Parathyroid adenoma (tissue), 2 donors: ENCODE measurements at regions not wholly inside any gene's neighbourhood (a gene's known extent, or its start where the extent isn't known, plus 50 kb on each side); places are given as distances from the start of the nearest gene placed in this dataset.

Experiments
- H2AFZ ChIP-seq: fragments of 300-600 bp; sonication (generic); one replicate; pipeline ENCODE4 v1.7.0; 2017; ENCODE audit warnings: antibody characterized with exemption, mild to moderate bottlenecking
- H3K27ac ChIP-seq: fragments of 300-600 bp; sonication (generic); one replicate; pipeline ENCODE4 v1.7.0; 2017
- H3K27me3 ChIP-seq: fragments of 300-600 bp; sonication (generic); one replicate; pipeline ENCODE4 v1.7.0; 2017; ENCODE audit warnings: low read length; ENCODE audit not compliant: control insufficient read depth, insufficient read depth
- H3K36me3 ChIP-seq: fragments of 300-600 bp; sonication (generic); one replicate; pipeline ENCODE4 v1.7.0; 2017; ENCODE audit warnings: low read length; ENCODE audit not compliant: control insufficient read depth, insufficient read depth
- H3K4me1 ChIP-seq: fragments of 300-600 bp; sonication (generic); one replicate; pipeline ENCODE4 v1.7.0; 2017; ENCODE audit warnings: control low read depth
- H3K4me2 ChIP-seq: fragments of 300-600 bp; sonication (generic); one replicate; pipeline ENCODE4 v1.7.0; 2017; ENCODE audit warnings: low read length
- H3K4me3 ChIP-seq: fragments of 300-600 bp; sonication (generic); one replicate; pipeline ENCODE4 v1.7.0; 2017; ENCODE audit warnings: low read depth, low read length
- H3K79me2 ChIP-seq: fragments of 300-600 bp; sonication (generic); one replicate; pipeline ENCODE4 v1.7.0; 2017; ENCODE audit warnings: control low read depth
- H3K9ac ChIP-seq: fragments of 300-600 bp; sonication (generic); one replicate; pipeline ENCODE4 v1.7.0; 2017; ENCODE audit warnings: mild to moderate bottlenecking
- H3K9me3 ChIP-seq: fragments of 300-600 bp; sonication (generic); one replicate; pipeline ENCODE4 v1.7.0; 2017; ENCODE audit warnings: low read length; ENCODE audit not compliant: control insufficient read depth
- TF ChIP-seq, protein P1 (sequence below): fragments of 300-600 bp; sonication (generic); IDR thresholded peaks from one replicate; pipeline ENCODE4 v1.7.0; 2017; ENCODE audit warnings: antibody characterized with exemption, mild to moderate bottlenecking
- donor health status: primary hyperparathyroidism.

GRCh38 chr4:125104616-125105015 is 210.1 kb upstream of the FAT4 start:
- no peaks in the 10 kb centered on the region for H3K36me3 ChIP-seq
- H3K4me3 ChIP-seq = no peak overlapping the region
- no peaks in the 10 kb centered on the region for H3K27me3 ChIP-seq
- H3K4me1 ChIP-seq = no peaks in the 10 kb centered on the region
- H2AFZ ChIP-seq = no peak overlapping the region
- H3K27ac ChIP-seq = no peak overlapping the region
- no peak overlapping the region for H3K4me2 ChIP-seq
- no peaks in the 10 kb centered on the region for H3K9me3 ChIP-seq
- no peak overlapping the region for H3K9ac ChIP-seq
- H3K79me2 ChIP-seq = no peaks in the 10 kb centered on the region
- TF ChIP-seq, protein P1, sequence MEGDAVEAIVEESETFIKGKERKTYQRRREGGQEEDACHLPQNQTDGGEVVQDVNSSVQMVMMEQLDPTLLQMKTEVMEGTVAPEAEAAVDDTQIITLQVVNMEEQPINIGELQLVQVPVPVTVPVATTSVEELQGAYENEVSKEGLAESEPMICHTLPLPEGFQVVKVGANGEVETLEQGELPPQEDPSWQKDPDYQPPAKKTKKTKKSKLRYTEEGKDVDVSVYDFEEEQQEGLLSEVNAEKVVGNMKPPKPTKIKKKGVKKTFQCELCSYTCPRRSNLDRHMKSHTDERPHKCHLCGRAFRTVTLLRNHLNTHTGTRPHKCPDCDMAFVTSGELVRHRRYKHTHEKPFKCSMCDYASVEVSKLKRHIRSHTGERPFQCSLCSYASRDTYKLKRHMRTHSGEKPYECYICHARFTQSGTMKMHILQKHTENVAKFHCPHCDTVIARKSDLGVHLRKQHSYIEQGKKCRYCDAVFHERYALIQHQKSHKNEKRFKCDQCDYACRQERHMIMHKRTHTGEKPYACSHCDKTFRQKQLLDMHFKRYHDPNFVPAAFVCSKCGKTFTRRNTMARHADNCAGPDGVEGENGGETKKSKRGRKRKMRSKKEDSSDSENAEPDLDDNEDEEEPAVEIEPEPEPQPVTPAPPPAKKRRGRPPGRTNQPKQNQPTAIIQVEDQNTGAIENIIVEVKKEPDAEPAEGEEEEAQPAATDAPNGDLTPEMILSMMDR = no peak

GRCh38 chr4:125101719-125102118 is 213.0 kb upstream of the FAT4 start:
- Histone ChIP-seq H3K4me3 (no peak overlapping the region), H3K36me3 (no peaks in the 10 kb centered on the region), H3K79me2 (no peaks in the 10 kb centered on the region), H3K9ac (no peak overlapping the region), H2AFZ (no peak overlapping the region), H3K9me3 (no peaks in the 10 kb centered on the region), H3K27ac (no peak overlapping the region), H3K4me2 (no peak overlapping the region), H3K4me1 (no peaks in the 10 kb centered on the region), H3K27me3 (no peaks in the 10 kb centered on the region)
- TF ChIP-seq, protein P1 = no peak

GRCh38 chr4:125097729-125098128 is 217.0 kb upstream of the FAT4 start:
- H3K9ac ChIP-seq = no peak overlapping the region
- no peak overlapping the region for H3K4me2 ChIP-seq
- H3K9me3 ChIP-seq = no peaks in the 10 kb centered on the region
- no peak overlapping the region for H2AFZ ChIP-seq
- H3K79me2 ChIP-seq = no peaks in the 10 kb centered on the region
- TF ChIP-seq, protein P1 = no peak
- H3K36me3 ChIP-seq = no peaks in the 10 kb centered on the region
- H3K27me3 ChIP-seq = no peaks in the 10 kb centered on the region
- H3K4me1 ChIP-seq = no peaks in the 10 kb centered on the region
- H3K4me3 ChIP-seq = no peak overlapping the region
- H3K27ac ChIP-seq = no peak overlapping the region

DNA sequence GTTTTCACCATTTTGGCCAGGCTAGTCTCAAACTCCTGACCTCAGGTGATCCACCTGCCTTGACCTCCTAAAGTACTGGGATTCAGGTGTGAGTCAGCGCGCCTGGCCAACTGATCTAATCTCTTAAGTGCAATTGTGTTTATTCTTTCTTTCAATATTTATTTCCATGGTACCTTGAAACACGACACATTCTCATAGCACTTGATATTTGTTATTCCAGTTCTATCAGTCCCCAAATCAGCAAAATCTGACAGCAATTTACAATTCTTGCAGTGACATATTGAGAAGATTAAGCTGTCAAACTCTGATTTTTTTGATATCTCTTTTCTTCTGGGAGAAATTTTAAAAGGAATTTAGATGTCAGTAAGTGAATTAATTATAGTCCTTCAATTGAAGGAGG is 218.1 kb upstream of the FAT4 start:
- no peaks in the 10 kb centered on the region for H3K9me3 ChIP-seq
- TF ChIP-seq, protein P1 = no peak
- no peak overlapping the region for H3K9ac ChIP-seq
- no peak overlapping the region for H2AFZ ChIP-seq
- H3K4me3 ChIP-seq = no peak overlapping the region
- no peak overlapping the region for H3K27ac ChIP-seq
- no peaks in the 10 kb centered on the region for H3K36me3 ChIP-seq
- no peaks in the 10 kb centered on the region for H3K4me1 ChIP-seq
- H3K27me3 ChIP-seq = no peaks in the 10 kb centered on the region
- H3K4me2 ChIP-seq = no peak overlapping the region
- no peaks in the 10 kb centered on the region for H3K79me2 ChIP-seq

DNA sequence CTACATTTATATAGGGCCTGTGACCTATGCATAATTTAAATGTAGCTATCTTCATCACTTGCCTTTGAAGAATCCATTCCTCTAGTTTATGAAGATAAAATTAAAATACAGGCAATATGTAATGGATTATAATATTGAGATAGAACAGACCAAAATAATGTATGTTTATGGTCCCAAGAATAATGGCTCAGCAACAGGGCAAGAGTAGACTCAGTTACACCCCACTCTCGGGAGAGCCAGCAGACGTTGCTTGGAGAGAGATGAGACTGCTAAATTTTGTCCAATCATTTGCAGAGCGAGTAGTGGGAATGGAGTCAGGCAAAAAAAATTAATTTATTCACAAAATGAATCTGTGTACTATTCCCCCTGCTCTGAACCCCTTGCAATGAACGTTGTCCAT is 223.2 kb upstream of the FAT4 start:
- no peak overlapping the region for H3K27ac ChIP-seq
- TF ChIP-seq, protein P1 = no peak
- no peaks in the 10 kb centered on the region for H3K27me3 ChIP-seq
- no peak overlapping the region for H3K4me2 ChIP-seq
- no peak overlapping the region for H3K9ac ChIP-seq
- H3K4me3 ChIP-seq = no peak overlapping the region
- no peaks in the 10 kb centered on the region for H3K36me3 ChIP-seq
- no peaks in the 10 kb centered on the region for H3K79me2 ChIP-seq
- no peak overlapping the region for H2AFZ ChIP-seq
- H3K4me1 ChIP-seq = no peaks in the 10 kb centered on the region
- no peaks in the 10 kb centered on the region for H3K9me3 ChIP-seq
